Activated T-cell treated with anti-CD3 and anti-CD28 coated beads for 4 hours (primary cell): ENCODE measurements at regions not wholly inside any gene's neighbourhood (a gene's known extent, or its start where the extent isn't known, plus 50 kb on each side); places are given as distances from the start of the nearest gene placed in this dataset.
A peak's percentile ranks its signal among the peaks of the same experiment; 100 is the strongest.
"Not testable (repeated sequence)": the region's sequence is repeated elsewhere in the genome, so short reads cannot be mapped to it uniquely, and the experiment has no call there.

Source experiments
- DNase-seq: peaks from one replicate; pipeline ENCODE4 v3.0.0-alpha.2; 2020

DNA sequence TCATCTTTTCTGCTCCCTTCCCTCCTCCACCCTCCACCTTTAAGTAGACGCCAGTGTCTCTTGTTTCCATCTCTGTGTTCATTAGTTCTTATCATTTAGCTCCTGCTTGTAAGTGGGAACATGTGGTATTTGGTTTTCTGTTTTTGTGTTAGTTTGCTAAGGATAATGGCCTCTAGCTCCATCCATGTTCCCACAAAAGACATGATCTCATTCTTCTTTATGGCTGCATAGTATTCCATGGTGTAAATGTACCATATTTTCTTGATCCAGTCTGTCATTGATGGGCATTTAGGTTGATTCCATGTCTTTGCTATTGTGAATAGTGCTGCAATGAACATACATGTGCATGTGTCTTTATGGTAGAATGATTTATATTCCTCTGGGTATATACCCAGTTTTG is 236.5 kb downstream of the SOCS6 start:
- not testable (repeated sequence) for DNase-seq

DNA sequence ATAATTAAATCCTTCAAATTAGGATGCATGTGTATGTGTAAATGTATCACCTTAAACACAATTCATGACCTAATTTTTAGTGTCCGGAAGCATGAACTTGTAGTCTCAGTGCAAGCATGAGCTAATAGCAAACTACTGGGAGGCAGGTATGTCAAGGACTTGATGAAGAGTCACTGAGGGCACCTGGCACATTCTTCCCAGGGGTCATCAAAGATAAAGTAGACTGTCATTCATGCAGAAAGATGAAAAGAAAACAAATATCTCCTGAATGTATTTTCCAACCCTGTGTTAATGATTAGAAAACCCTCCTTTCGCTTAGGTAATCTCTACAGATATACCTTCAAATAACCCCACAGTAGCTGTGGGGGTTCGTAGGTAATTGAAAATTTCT is 234.9 kb downstream of the SOCS6 start:
- no peak for DNase-seq

GRCh38 chr18:70523035-70523791 is 234.4 kb downstream of the SOCS6 start:
- DNase-seq: no peak

DNA sequence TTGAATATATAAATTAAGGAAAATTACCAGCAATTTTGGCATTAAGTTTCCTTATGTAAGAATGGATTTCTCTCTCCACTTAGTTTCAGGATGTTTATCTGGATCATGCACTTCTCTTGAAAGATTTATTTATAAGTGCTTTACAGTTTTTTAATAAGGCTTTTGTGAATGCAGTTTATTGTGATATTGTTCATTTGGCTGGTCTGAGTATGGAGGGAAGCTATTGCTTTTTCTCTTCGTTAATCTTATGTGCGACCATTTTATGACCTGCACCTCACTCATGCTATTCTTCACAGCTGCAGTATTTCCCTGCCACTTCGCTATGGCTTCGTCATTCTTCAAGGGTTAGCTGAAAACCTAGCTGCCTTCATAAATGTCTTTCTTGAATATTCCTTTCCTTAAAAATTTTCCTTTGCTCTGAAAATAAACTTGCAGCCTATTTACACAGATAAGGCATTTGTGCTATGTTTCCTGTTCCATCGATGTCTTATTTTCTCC is 233.4 kb downstream of the SOCS6 start:
- no peak for DNase-seq

DNA sequence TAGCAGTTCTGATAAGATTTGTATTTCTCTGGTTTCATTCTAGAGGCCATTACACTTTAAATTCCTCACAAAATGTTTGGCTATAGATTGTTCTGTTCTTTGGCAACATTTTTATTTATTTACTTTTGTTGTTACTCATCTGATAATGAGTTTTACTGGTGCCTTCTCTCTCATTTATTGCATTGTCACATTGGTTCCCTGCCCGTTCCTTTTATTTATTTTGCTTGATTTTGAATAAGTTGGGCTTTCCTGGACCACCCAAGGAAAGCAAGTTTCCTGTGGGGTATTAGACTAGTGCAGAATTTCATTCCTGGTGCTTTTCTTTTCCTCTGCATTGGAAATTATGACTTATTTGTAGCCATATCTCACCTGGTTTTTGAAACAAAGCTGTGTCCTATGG is 232.0 kb downstream of the SOCS6 start:
- DNase-seq: no peak

DNA sequence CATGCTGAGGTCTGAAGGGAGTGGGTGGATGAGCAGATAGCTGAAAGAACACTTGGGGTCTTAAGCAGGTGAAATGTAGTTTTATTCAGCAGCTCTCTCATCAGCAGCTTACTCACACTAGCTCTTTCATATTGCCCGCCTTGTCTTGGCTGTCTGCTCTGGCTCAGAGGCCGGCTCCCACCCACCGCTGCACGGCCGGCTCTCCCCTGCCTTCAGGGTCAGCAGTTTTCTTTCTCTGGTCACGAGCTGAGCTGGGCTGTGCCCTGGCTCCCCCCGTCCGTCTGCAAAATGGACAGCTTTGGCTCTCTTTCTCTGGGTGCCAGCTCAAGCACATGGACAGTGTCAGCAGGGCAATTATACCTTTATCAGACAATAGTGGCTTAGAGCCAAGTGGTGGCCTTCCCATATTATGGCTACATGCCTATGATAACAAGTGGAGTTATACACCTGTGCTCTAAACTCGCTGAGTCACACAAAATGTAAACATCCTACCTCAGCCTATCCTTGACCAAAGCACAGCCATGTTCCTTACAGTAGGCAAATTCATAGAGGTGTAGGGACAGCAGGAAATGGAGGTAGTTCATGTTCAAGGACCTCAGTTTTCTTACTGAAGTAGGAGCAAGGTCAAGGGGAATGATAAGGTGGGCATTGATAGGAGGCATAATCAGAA is 224.8 kb downstream of the SOCS6 start:
- no peak for DNase-seq

DNA sequence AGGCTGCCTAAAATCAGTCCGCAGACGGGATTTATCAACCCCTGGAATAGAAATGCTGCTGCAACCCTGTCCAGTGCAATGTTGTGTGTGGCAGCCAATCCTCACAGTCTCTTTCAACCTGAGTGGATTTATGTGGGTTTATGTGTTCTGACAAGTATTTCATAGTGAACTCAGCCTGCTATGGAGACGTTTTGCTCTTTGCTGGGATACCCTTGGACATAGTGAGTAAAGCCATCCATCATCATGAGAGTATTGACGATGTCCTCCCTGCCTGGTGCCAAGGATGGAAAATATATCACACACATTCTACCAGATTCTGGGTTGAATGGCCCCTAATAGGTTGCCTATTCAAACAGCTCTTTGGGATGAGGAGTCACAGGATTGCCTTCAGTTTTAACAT is 219.1 kb downstream of the SOCS6 start:
- no peak for DNase-seq

- no peak for DNase-seq
These were observed 217.7 kb downstream of the SOCS6 start for GRCh38 chr18:70506511-70506910.

GRCh38 chr18:70503060-70503459 is 214.2 kb downstream of the SOCS6 start:
- DNase-seq: no peak

DNA sequence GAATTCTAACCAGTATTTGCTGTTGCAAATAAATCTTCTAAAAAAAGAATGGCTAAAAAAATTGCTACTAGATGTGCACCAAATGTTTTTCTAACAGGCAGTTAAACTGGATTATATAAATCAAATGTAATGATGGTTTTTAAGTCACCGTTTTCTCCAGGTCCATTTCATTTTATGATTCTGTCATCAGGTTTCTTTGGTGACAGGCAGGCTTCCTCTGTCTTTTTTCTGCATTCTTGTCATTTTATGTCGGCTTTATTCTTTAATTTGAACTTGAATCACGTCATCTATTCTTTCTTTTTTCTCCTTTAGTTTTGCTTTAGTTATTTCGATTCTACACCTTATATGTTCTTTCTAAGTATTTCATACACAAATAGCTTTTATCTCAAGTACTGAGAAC is 212.5 kb downstream of the SOCS6 start:
- no peak for DNase-seq

- DNase-seq: no peak
These were observed 211.9 kb downstream of the SOCS6 start for GRCh38 chr18:70500748-70501147.

GRCh38 chr18:70499218-70499691 is 210.4 kb downstream of the SOCS6 start:
- no peak for DNase-seq

DNA sequence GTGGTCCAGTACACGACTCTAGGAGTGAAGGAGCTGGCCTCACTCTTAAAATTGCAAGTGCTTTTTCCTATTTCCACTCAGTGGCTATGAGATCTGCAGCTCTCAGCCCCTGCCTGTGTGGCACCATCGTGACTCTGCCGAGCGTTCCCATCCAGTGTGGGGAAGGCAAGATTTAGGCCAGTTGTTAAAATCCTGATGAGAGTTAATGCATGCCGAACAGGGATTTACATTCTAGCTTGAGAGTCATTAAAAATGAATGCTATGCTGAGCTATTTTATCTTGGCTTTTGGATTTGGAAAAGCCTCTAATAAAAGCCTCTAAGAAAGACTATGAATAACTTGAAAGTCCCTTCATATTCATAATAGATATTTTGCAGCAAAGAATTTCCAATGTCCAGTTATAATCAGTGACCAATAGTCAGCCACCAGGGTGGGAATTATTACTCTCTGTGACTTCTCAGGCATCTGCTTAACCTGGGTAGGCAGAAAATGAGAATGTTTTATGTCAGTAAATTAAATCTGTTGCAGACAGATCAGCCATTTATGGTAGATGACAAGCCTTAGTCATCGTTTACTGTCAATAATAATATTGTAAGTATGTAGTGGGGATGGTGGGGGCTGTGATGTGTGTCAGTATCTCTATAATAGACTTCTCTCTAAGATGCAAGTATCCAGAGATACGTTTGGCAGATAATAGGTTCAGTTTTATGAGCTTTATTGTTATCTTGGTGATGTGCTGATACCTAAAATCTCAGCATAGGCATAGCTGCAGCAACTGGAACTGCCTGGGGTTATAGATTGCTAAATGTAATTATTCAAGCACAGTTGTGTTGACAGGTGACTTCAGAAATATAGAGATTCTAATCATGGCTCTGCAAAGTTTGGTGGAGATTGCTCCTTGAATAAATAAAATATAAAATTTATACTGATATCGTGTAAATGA is 207.8 kb downstream of the SOCS6 start:
- DNase-seq: no peak

- DNase-seq: no peak
These were observed 205.7 kb downstream of the SOCS6 start for GRCh38 chr18:70494524-70494923.

GRCh38 chr18:70493461-70493860 is 204.6 kb downstream of the SOCS6 start:
- no peak for DNase-seq

- DNase-seq: peak; percentile 35
These were observed 203.0 kb downstream of the SOCS6 start for GRCh38 chr18:70491734-70492348.

- DNase-seq: peak; percentile 17
These were observed 201.4 kb downstream of the SOCS6 start for GRCh38 chr18:70489986-70490933.

DNA sequence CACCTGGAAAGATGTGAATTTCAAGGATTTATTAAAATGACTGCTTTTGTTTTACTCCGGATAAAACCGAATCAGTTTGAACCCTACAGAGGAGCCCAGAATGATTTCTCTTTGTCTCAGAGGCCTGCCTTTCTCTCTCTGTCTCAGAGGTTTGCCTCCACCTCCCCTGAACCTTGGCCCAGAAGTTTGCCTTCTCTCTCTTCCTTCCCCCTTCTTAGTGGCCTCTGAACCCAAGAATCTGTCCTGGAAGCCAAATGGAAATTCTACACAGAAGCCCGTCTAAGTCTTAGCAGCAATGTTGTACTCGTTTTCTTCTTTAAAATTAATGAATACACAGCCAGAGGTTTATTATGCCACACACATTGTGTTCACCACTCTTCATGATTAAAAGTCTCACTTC is 200.7 kb downstream of the SOCS6 start:
- DNase-seq: no peak

GRCh38 chr18:70469916-70470315 is 181.1 kb downstream of the SOCS6 start:
- DNase-seq: no peak

DNA sequence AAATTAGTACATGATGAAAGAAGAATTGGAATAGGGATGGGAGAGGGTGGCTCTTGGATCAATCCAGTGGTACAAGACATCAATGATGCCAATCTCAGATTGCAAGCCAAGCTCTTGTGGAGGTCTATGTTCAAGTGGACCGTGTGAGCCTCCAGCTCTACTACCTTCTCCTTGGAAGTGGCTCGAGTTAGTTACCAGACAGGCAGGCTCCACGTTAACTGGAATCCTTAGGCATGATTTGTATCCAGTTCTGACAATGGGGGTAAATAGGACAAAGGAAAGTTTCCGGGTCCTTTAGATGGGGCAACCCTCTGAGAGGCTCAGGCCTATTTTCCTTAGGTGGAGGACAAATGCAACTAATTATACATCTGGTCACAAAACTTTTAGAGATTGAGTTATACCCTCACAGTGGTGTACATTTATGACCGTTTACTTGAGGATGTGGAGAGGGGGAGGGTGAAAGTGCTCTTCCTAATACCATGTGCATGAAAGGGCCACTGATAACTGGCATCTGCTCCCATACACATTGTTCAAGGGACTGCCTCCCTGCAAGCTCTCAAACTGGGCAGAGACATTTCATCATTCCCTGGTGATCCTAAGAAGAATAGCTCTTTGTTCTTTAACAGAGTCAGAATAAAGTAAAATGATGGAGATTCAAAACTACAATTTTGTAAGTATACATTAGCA is 180.2 kb downstream of the SOCS6 start:
- DNase-seq: no peak
